ENCODE measurements at regions not wholly inside any gene's neighbourhood (a gene's known extent, or its start where the extent isn't known, plus 50 kb on each side); places are given as distances from the start of the nearest gene placed in this dataset.

DNA sequence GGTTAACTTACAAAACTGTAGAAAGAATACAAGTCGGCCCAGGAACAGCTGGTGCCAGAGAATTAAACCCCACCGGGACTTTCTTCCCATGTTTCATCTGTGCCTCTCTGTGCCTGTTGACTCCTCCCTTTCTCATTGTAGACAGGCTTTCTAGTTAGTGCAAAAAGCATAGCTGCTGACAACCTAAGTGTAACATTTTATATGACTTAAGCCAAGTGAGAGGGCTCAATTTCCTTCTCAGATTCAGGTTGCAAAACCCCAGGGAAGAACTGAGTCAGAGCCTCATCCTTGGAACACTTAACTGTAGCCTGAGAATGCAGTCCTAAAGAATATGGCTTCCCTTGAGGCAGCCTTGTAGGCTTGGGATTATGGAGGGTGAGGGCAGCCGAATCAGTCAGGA lies 302.5 kb upstream of the AZI2 start:
- H3K27me3 ChIP-seq = no peaks in the 10 kb centered on the region
- H3K4me1 ChIP-seq = no peaks in the 10 kb centered on the region
- no peak overlapping the region for H3K27ac ChIP-seq (replicated peaks in 1 of 4)
- intact Hi-C loops (cut with DNase I) = no loop called here
- no peak overlapping the region for H3K4me3 ChIP-seq
- TF ChIP-seq POLR2AphosphoS5 (IDR thresholded peaks at IDR 0.05) (no peak), POLR2A (IDR thresholded peaks at IDR 0.05; ENCODE audit: low read depth) (no peak), EP300 (IDR thresholded peaks at IDR 0.05) (no peak)
- TF ChIP-seq, protein P1, sequence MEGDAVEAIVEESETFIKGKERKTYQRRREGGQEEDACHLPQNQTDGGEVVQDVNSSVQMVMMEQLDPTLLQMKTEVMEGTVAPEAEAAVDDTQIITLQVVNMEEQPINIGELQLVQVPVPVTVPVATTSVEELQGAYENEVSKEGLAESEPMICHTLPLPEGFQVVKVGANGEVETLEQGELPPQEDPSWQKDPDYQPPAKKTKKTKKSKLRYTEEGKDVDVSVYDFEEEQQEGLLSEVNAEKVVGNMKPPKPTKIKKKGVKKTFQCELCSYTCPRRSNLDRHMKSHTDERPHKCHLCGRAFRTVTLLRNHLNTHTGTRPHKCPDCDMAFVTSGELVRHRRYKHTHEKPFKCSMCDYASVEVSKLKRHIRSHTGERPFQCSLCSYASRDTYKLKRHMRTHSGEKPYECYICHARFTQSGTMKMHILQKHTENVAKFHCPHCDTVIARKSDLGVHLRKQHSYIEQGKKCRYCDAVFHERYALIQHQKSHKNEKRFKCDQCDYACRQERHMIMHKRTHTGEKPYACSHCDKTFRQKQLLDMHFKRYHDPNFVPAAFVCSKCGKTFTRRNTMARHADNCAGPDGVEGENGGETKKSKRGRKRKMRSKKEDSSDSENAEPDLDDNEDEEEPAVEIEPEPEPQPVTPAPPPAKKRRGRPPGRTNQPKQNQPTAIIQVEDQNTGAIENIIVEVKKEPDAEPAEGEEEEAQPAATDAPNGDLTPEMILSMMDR (IDR thresholded peaks at IDR 0.05) = no peak
- 74% methylated on average over 3 of the region's 3 CpGs for WGBS
- H3K36me3 ChIP-seq = no peaks in the 10 kb centered on the region
- no peak for DNase-seq (ENCODE audit: extremely low spot score)
- no peaks in the 10 kb centered on the region for H3K9me3 ChIP-seq

DNA sequence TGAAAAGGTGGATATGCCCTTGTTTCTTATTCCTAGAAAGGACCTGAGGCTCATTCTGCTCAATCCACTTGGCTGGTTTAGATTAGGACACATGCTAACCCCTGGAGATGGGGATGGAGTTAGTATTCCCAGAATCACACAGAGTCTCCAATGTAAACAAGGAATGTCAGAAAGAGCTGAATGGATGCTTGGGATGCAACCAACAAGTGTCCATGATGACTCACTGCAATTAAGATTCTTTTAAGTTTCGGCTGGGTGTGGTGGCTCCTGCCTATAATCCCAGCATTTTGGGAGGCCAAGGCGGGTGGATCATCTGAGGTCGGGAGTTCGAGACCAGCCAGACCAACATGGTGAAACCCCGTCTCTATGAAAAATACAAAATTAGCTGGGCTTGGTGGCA lies 315.5 kb upstream of the AZI2 start:
- no peak for TF ChIP-seq POLR2A (IDR thresholded peaks at IDR 0.05; ENCODE audit: low read depth)
- no peak for TF ChIP-seq EP300 (IDR thresholded peaks at IDR 0.05)
- DNase-seq (ENCODE audit: extremely low spot score) = no peak
- WGBS = 100% methylated on average over 5 of the region's 5 CpGs
- Histone ChIP-seq H3K4me1 (peaks cover 4 to 10% (median 7%) of the 10 kb centered on the region in 4 donors), H3K9me3 (no peaks in the 10 kb centered on the region), H3K27me3 (no peaks in the 10 kb centered on the region), H3K27ac (replicated peaks in 1 of 4) (no peak overlapping the region), H3K36me3 (no peaks in the 10 kb centered on the region), H3K4me3 (no peak overlapping the region)
- intact Hi-C loops (cut with DNase I) = no loop called here

DNA sequence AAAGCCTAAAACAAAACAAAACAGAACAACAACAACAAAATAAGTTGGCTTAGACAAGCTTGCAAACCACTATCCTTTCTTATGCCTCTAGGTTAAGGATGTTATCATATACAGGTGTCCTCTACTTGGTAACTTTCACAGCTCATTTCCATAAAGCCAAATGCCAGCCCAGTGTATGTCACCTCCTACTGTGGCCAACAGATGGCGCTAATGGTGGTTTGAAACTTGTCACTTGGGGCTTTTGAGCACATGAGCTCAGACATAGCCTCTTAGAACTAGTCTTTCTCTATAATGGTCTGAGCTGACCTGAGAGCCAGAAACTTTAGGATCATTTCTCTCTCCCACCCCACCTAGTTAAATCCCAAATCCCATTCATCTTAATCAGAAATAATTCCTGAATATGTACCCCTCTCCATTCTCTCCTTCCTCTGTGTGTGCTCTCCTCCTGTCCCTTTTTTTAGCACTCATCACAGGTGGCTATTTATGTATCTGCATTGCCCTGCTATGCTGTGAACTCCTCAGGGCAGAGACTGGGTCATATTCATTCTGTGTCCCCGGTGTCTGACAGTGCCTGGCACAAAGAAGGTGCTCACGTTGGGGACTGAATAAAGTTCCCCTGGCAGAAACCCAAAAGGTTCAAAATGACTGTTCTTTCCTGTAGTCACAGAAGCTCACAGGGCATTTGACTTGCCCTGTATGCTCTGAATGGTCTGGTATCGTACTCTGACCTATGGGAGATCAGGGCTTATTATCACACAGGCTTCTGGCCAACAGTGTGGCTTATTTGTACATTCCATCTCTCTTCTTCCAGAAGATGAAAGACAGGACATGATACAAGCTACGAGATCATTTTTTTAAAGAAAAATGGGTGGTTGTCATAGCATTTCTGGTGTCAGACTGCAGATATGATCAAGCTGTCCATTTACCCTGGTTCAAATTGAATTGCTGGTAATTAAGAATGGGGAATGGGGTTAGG lies 319.3 kb upstream of the AZI2 start:
- Histone ChIP-seq H3K36me3 (no peaks in the 10 kb centered on the region), H3K27me3 (no peaks in the 10 kb centered on the region), H3K4me3 (no peak overlapping the region), H3K9me3 (no peaks in the 10 kb centered on the region), H3K4me1 (peaks cover 4 to 10% (median 7%) of the 10 kb centered on the region in 4 donors), H3K27ac (replicated peaks in 1 of 4) (no peak overlapping the region)
- intact Hi-C loops (cut with DNase I) = loop anchor here (5.0 kb wide), 1 partner anchor 1099 kb away; no protein-coding TSS in a partner anchor
- TF ChIP-seq EP300 (IDR thresholded peaks at IDR 0.05) = no peak
- TF ChIP-seq, protein P1 (IDR thresholded peaks at IDR 0.05) = peak; percentile 66 to 86 (median 76)
- no peak for DNase-seq (ENCODE audit: extremely low spot score)
- WGBS = 48% methylated on average over 5 of the region's 5 CpGs

DNA sequence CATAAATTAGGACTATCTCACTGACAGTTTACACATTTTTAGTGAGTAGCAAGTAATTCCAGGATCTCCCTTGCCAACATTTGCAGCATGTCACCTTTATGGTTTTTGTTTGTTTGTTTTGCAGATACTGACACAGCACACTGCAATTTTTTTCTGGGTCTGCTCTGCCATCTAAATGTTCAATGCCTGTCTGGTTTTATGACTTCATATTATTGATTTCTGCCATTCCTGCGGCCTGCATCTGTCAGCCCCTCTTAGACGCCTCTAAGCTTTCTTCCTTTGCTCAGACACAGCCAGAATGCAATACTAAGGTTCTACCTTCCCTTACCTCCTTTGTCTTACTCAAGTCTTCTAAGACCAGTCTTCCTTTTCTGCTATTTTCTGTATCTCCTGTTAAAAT lies 321.2 kb upstream of the AZI2 start:
- 83% methylated on average over 2 of the region's 2 CpGs for WGBS
- no peaks in the 10 kb centered on the region for H3K27me3 ChIP-seq
- DNase-seq (ENCODE audit: extremely low spot score) = no peak
- no peak for TF ChIP-seq EP300 (IDR thresholded peaks at IDR 0.05)
- TF ChIP-seq, protein P1 (IDR thresholded peaks at IDR 0.05) = no peak
- TF ChIP-seq POLR2A (IDR thresholded peaks at IDR 0.05; ENCODE audit: low read depth) = no peak
- TF ChIP-seq POLR2AphosphoS5 (IDR thresholded peaks at IDR 0.05) = no peak
- H3K9me3 ChIP-seq = no peaks in the 10 kb centered on the region
- no peak overlapping the region for H3K27ac ChIP-seq (replicated peaks in 1 of 4)
- no peak overlapping the region for H3K4me3 ChIP-seq
- H3K36me3 ChIP-seq = no peaks in the 10 kb centered on the region
- H3K4me1 ChIP-seq = peaks cover 4 to 10% (median 5%) of the 10 kb centered on the region in 4 donors
- intact Hi-C loops (cut with DNase I) = loop anchor here (5.0 kb wide), 1 partner anchor 1097 kb away; no protein-coding TSS in a partner anchor

DNA sequence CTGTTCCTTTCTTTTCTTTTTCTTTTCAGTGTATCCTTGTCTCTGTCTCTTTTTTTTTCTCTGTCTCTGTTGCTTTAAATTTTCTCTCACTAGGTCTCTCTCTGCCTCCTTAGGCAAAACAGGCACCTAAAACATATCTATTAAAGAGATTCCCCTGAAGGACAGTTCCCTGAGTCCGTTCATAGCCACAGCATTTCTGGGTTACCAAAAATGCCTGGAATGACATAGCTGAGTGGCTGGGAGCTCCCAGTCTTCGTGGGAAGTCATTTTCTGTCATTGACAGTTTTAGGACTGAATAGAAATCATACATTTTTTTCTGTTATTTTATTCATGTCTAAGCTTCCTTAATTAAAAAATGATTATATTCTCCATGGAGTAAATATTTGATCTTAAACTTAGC lies 323.8 kb upstream of the AZI2 start:
- Histone ChIP-seq H3K4me3 (no peak overlapping the region), H3K27me3 (no peaks in the 10 kb centered on the region), H3K4me1 (peaks cover 4 to 10% (median 5%) of the 10 kb centered on the region in 4 donors), H3K36me3 (no peaks in the 10 kb centered on the region), H3K9me3 (no peaks in the 10 kb centered on the region), H3K27ac (replicated peaks in 1 of 4) (no peak overlapping the region)
- intact Hi-C loops (cut with DNase I) = no loop called here
- TF ChIP-seq POLR2AphosphoS5 (IDR thresholded peaks at IDR 0.05) = no peak
- no peak for TF ChIP-seq EP300 (IDR thresholded peaks at IDR 0.05)
- no peak for TF ChIP-seq POLR2A (IDR thresholded peaks at IDR 0.05; ENCODE audit: low read depth)
- TF ChIP-seq, protein P1 (IDR thresholded peaks at IDR 0.05) = no peak
- DNase-seq (ENCODE audit: extremely low spot score) = no peak
- WGBS = 55% methylated on average over 2 of the region's 2 CpGs

All from esophagus muscularis mucosa (tissue), 4 donors.